Right lobe of liver (tissue), 4 donors: ENCODE measurements at regions not wholly inside any gene's neighbourhood (a gene's known extent, or its start where the extent isn't known, plus 50 kb on each side); places are given as distances from the start of the nearest gene placed in this dataset.

ENCODE experiments used
- CTCF ChIP-seq, 4 donors: fragments of 200-600 bp in 3 of 4; fragments of 450-650 bp in 1 of 4; IDR thresholded peaks; one replicate each; pipeline versions ENCODE4 v1.5.1 to v1.8.0; 2016 to 2022; ENCODE audit warnings: antibody characterized with exemption in 4 of 4, mild to moderate bottlenecking in 2 of 4
- POLR2A ChIP-seq: fragments of 450-650 bp; IDR thresholded peaks from one replicate; pipeline ENCODE4 v1.6.1; 2017; ENCODE audit warnings: antibody characterized with exemption, mild to moderate bottlenecking
- donor health status: DM: no; HTN: no; CAD: no.
- donor health status: DM: no; HTN: no; CAD: no.
- donor health status: DM: no; HTN: yes; CAD: no.

- no peak for TF ChIP-seq CTCF (IDR thresholded peaks at IDR 0.05)
- TF ChIP-seq POLR2A: no peak
Measured at GRCh38 chr10:131427901-131428300, 116.4 kb upstream of the TCERG1L start.
